SK-N-MC (cell line): ENCODE measurements at regions not wholly inside any gene's neighbourhood (a gene's known extent, or its start where the extent isn't known, plus 50 kb on each side); places are given as distances from the start of the nearest gene placed in this dataset.

Experiments used
- DNase-seq: peaks from one replicate; pipeline ENCODE4 v3.0.0-alpha.2; 2011; ENCODE audit warnings: low read depth, low spot score
- H3K27ac ChIP-seq: fragments of 200-600 bp; sonication (generic); 2 replicates; pipeline ENCODE4 v1.5.1; 2016; ENCODE audit warnings: mixed run types
- H3K36me3 ChIP-seq: fragments of 200-600 bp; sonication (generic); 2 replicates; pipeline ENCODE4 v1.6.1; 2017; ENCODE audit warnings: antibody characterized with exemption, low read length, mixed read lengths; ENCODE audit not compliant: insufficient read depth
- H3K4me3 ChIP-seq: fragments of 200-600 bp; sonication (generic); 2 replicates; pipeline ENCODE4 v1.5.1; 2016
- H3K9ac ChIP-seq: fragments of 200-600 bp; sonication (generic); 2 replicates; pipeline ENCODE4 v1.8.0; 2017; ENCODE audit warnings: mixed run types, mixed read lengths; ENCODE audit not compliant: insufficient read length
- H3K9me3 ChIP-seq: fragments of 200-600 bp; sonication (generic); 2 replicates; pipeline ENCODE4 v1.6.1; 2017; ENCODE audit warnings: low read depth, mild to moderate bottlenecking, antibody characterized with exemption, low read length, moderate library complexity, mixed read lengths
- EZH2 ChIP-seq: fragments of 200-600 bp; sonication (generic); IDR thresholded peaks from one replicate; pipeline ENCODE4 v1.6.1; 2017; ENCODE audit warnings: antibody characterized with exemption
- FOXP2 ChIP-seq: optimal IDR thresholded peaks from 2 replicates; pipeline ENCODE3; 2011; ENCODE audit warnings: mild to moderate bottlenecking, moderate library complexity; ENCODE audit not compliant: insufficient read depth; ENCODE audit errors: extremely low read length, control extremely low read depth
- POLR2AphosphoS5 ChIP-seq: IDR thresholded peaks from 2 replicates; pipeline ENCODE4 v1.6.1; 2012; ENCODE audit warnings: mild to moderate bottlenecking, low read depth, low read length, borderline replicate concordance

GRCh38 chr14:87468531-87468930 lies 524.5 kb downstream of the GALC start:
- TF ChIP-seq POLR2AphosphoS5 (no peak), FOXP2 (no peak), EZH2 (no peak)
- no peak for DNase-seq
- H3K36me3 ChIP-seq, result no peaks in the 10 kb centered on the region
- no peak overlapping the region for H3K27ac ChIP-seq
- H3K4me3 ChIP-seq, result no peak overlapping the region
- no peaks in the 10 kb centered on the region for H3K9me3 ChIP-seq
- no peak overlapping the region for H3K9ac ChIP-seq

DNA sequence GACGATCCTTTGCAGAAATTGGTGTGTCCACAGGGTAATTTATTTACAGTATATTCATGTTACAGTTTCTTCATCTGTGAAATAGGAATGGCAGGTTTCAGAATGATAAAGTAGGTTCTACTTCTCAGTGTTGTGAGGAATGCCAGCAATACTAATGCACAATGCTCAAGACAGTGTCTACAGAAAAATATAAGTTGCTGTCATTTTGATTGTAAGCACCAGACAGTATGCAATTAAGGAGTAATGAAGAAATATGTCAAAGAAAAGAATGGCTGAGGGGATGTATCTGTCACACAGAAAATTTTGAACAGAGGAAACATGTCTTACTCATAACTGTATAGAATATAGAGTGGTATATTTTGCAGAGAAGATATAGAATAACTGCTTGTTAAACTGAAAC lies 525.4 kb downstream of the GALC start:
- no peak overlapping the region for H3K27ac ChIP-seq
- no peaks in the 10 kb centered on the region for H3K36me3 ChIP-seq
- H3K9ac ChIP-seq, result no peak overlapping the region
- DNase-seq, result no peak
- no peaks in the 10 kb centered on the region for H3K9me3 ChIP-seq
- no peak for TF ChIP-seq EZH2
- no peak for TF ChIP-seq POLR2AphosphoS5
- no peak for TF ChIP-seq FOXP2
- no peak overlapping the region for H3K4me3 ChIP-seq

DNA sequence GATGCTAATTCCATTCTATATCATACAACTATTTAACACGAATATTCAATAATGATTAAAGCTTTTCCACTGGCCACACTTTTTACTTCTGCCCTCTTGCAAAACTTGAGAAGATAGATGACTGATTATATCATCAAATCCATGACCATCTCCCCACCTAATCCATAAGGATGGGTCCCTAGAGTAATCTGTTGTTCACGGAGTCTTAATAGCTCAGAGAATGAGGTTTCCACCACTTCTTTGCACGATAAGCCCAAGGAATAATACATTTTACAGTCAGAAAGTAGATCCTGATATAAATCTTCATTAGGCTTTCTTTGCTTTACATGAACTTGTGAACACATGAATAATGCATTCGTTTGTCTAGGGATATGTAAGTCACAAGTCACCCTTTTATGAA lies 527.2 kb downstream of the GALC start:
- Histone ChIP-seq H3K4me3 (no peak overlapping the region), H3K9ac (no peak overlapping the region), H3K36me3 (no peaks in the 10 kb centered on the region), H3K27ac (no peak overlapping the region), H3K9me3 (no peaks in the 10 kb centered on the region)
- no peak for TF ChIP-seq POLR2AphosphoS5
- no peak for TF ChIP-seq EZH2
- TF ChIP-seq FOXP2, result no peak
- no peak for DNase-seq

DNA sequence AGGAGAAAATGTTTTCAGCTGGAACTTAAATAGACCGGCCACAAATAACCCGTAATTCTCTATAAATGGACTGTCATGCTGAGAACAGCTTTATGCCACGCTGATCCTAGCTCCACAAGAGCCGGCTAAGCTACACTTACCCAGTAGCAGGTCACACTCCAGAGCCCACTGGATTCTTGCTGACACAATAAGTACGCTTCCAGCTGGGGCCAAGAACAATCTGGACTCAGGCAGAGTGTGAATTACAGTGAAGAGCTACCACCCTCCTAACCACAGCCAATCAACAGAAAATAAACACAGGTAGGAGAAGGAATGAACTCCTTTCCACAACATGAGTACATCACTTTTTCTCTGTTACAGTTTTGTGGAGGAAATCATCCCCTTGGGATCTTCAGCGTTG lies 531.3 kb downstream of the GALC start:
- H3K9me3 ChIP-seq, result no peaks in the 10 kb centered on the region
- no peak for TF ChIP-seq EZH2
- no peak for TF ChIP-seq POLR2AphosphoS5
- TF ChIP-seq FOXP2, result no peak
- no peak overlapping the region for H3K27ac ChIP-seq
- no peak overlapping the region for H3K4me3 ChIP-seq
- no peaks in the 10 kb centered on the region for H3K36me3 ChIP-seq
- H3K9ac ChIP-seq, result no peak overlapping the region
- DNase-seq, result no peak

GRCh38 chr14:87457720-87458119 lies 535.3 kb downstream of the GALC start:
- DNase-seq, result no peak

GRCh38 chr14:87450193-87450592 lies 542.8 kb downstream of the GALC start:
- DNase-seq, result no peak
- Histone ChIP-seq H3K9me3 (no peaks in the 10 kb centered on the region), H3K27ac (no peak overlapping the region), H3K4me3 (no peak overlapping the region), H3K36me3 (no peaks in the 10 kb centered on the region), H3K9ac (no peak overlapping the region)
- TF ChIP-seq EZH2, result no peak

More at GRCh38 chr14:87457720-87458119, 535.3 kb downstream of the GALC start:
- Histone ChIP-seq H3K9me3 (no peaks in the 10 kb centered on the region), H3K4me3 (no peak overlapping the region), H3K36me3 (no peaks in the 10 kb centered on the region), H3K9ac (no peak overlapping the region), H3K27ac (no peak overlapping the region)
- TF ChIP-seq FOXP2, result no peak
- TF ChIP-seq EZH2, result no peak
- TF ChIP-seq POLR2AphosphoS5, result no peak

GRCh38 chr14:87449016-87449415 lies 544.0 kb downstream of the GALC start:
- H3K9ac ChIP-seq, result no peak overlapping the region
- no peak for DNase-seq
- H3K27ac ChIP-seq, result no peak overlapping the region
- no peaks in the 10 kb centered on the region for H3K9me3 ChIP-seq
- no peaks in the 10 kb centered on the region for H3K36me3 ChIP-seq
- H3K4me3 ChIP-seq, result no peak overlapping the region
- TF ChIP-seq FOXP2, result no peak
- TF ChIP-seq POLR2AphosphoS5, result no peak
- no peak for TF ChIP-seq EZH2

DNA sequence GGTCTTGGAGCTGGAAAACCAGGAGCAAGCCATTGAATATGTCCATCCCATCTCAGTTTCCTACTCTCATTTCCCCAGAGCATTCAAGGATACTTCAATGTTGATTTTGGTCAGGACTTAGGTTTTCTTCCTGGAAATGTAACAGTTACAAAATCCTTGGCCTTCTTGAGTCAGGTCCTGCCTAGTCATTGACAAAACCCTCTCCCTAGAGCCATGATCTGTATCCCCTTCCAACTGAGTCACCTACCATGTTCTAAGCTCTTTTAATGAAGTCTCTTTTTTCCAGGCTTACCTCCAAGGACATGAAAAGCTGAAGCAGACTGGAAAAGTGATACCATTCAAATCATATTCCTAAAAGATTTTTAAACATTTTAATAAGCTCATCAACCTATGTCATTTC lies 549.2 kb downstream of the GALC start:
- Histone ChIP-seq H3K9ac (no peak overlapping the region), H3K27ac (no peak overlapping the region), H3K4me3 (no peak overlapping the region), H3K36me3 (no peaks in the 10 kb centered on the region), H3K9me3 (no peaks in the 10 kb centered on the region)
- TF ChIP-seq FOXP2 (no peak), POLR2AphosphoS5 (no peak), EZH2 (no peak)
- DNase-seq, result no peak

GRCh38 chr14:87443039-87443438 lies 549.9 kb downstream of the GALC start:
- no peak for DNase-seq
- Histone ChIP-seq H3K4me3 (no peak overlapping the region), H3K27ac (no peak overlapping the region), H3K36me3 (no peaks in the 10 kb centered on the region), H3K9me3 (no peaks in the 10 kb centered on the region), H3K9ac (no peak overlapping the region)
- TF ChIP-seq EZH2 (no peak), FOXP2 (no peak), POLR2AphosphoS5 (no peak)

GRCh38 chr14:87437158-87437557 lies 555.8 kb downstream of the GALC start:
- H3K4me3 ChIP-seq, result no peak overlapping the region
- H3K36me3 ChIP-seq, result no peaks in the 10 kb centered on the region
- H3K9me3 ChIP-seq, result no peaks in the 10 kb centered on the region
- no peak overlapping the region for H3K27ac ChIP-seq
- DNase-seq, result no peak
- TF ChIP-seq EZH2 (no peak), POLR2AphosphoS5 (no peak), FOXP2 (no peak)
- H3K9ac ChIP-seq, result no peak overlapping the region

GRCh38 chr14:87434680-87435079 lies 558.3 kb downstream of the GALC start:
- Histone ChIP-seq H3K36me3 (no peaks in the 10 kb centered on the region), H3K27ac (no peak overlapping the region), H3K4me3 (no peak overlapping the region), H3K9ac (no peak overlapping the region), H3K9me3 (no peaks in the 10 kb centered on the region)
- TF ChIP-seq POLR2AphosphoS5, result no peak
- no peak for TF ChIP-seq FOXP2
- no peak for TF ChIP-seq EZH2
- no peak for DNase-seq
